COLO668 (cell line): ENCODE measurements at regions not wholly inside any gene's neighbourhood (a gene's known extent, or its start where the extent isn't known, plus 50 kb on each side); places are given as distances from the start of the nearest gene placed in this dataset.
A peak's percentile ranks its signal among the peaks of the same experiment; 100 is the strongest.
"Not testable (repeated sequence)": the region's sequence is repeated elsewhere in the genome, so short reads cannot be mapped to it uniquely, and the experiment has no call there.

Experiments
- DNase-seq: peaks from one replicate; lab custom pipeline; 2025; ENCODE audit not compliant: unreplicated experiment; lab: John Stamatoyannopoulos, UW

GRCh38 chrX:9374555-9374954 lies 90.3 kb upstream of the TBL1X start:
- no peak for DNase-seq

GRCh38 chrX:9376111-9376510 lies 88.7 kb upstream of the TBL1X start:
- no peak for DNase-seq

- not testable (repeated sequence) for DNase-seq
Measured at GRCh38 chrX:9377216-9377615, 87.6 kb upstream of the TBL1X start.

- DNase-seq: peak; percentile 9
Measured at GRCh38 chrX:9378980-9379696, 85.7 kb upstream of the TBL1X start.

GRCh38 chrX:9379697-9380551 lies 84.9 kb upstream of the TBL1X start:
- DNase-seq: peak; percentile 39

- DNase-seq: no peak
Measured at GRCh38 chrX:9383655-9384054, 81.2 kb upstream of the TBL1X start.

GRCh38 chrX:9388450-9388849 lies 76.4 kb upstream of the TBL1X start:
- no peak for DNase-seq

GRCh38 chrX:9390121-9390520 lies 74.7 kb upstream of the TBL1X start:
- DNase-seq: no peak

- DNase-seq: no peak
Measured at GRCh38 chrX:9390693-9391368, 74.0 kb upstream of the TBL1X start.

GRCh38 chrX:9392445-9392844 lies 72.4 kb upstream of the TBL1X start:
- DNase-seq: no peak

GRCh38 chrX:9393571-9393970 lies 71.3 kb upstream of the TBL1X start:
- DNase-seq: no peak

- no peak for DNase-seq
Measured at GRCh38 chrX:9394212-9394611, 70.6 kb upstream of the TBL1X start.

- DNase-seq: no peak
Measured at GRCh38 chrX:9396930-9397329, 67.9 kb upstream of the TBL1X start.

GRCh38 chrX:9401051-9401450 lies 63.8 kb upstream of the TBL1X start:
- no peak for DNase-seq

- peak; percentile 30 for DNase-seq
Measured at GRCh38 chrX:9403374-9403773, 61.5 kb upstream of the TBL1X start.

- DNase-seq: not testable (repeated sequence)
Measured at GRCh38 chrX:9405635-9406034, 59.2 kb upstream of the TBL1X start.

- not testable (repeated sequence) for DNase-seq
Measured at GRCh38 chrX:9410889-9411288, 54.0 kb upstream of the TBL1X start.

GRCh38 chrX:9411682-9412081 lies 53.2 kb upstream of the TBL1X start:
- not testable (repeated sequence) for DNase-seq

GRCh38 chrX:9414416-9414815 lies 50.4 kb upstream of the TBL1X start:
- no peak for DNase-seq
